ENCODE measurements at regions not wholly inside any gene's neighbourhood (a gene's known extent, or its start where the extent isn't known, plus 50 kb on each side); places are given as distances from the start of the nearest gene placed in this dataset.

- H3K27ac Mint-ChIP-seq: no peak overlapping the region
These were observed 971.8 kb upstream of the ACVR2A start for GRCh38 chr2:146873056-146873455.

GRCh38 chr2:146870691-146871090 lies 974.1 kb upstream of the ACVR2A start:
- H3K27ac Mint-ChIP-seq: no peak overlapping the region
- H3K4me1 Mint-ChIP-seq: peaks cover 7% of the 10 kb centered on the region
- H3K4me3 Mint-ChIP-seq: no peak overlapping the region
- H3K9me3 Mint-ChIP-seq: no peaks in the 10 kb centered on the region
- H3K27me3 Mint-ChIP-seq (ENCODE audit: low read depth): no peaks in the 10 kb centered on the region
- no peaks in the 10 kb centered on the region for H3K36me3 Mint-ChIP-seq (ENCODE audit: low read depth)
- no peak for TF ChIP-seq CTCF (IDR thresholded peaks at IDR 0.05; ENCODE audit: unreplicated experiment in 3 of 3)

More at GRCh38 chr2:146873056-146873455, 971.8 kb upstream of the ACVR2A start:
- H3K4me1 Mint-ChIP-seq: peaks cover 4% of the 10 kb centered on the region
- H3K9me3 Mint-ChIP-seq: no peaks in the 10 kb centered on the region
- TF ChIP-seq CTCF (IDR thresholded peaks at IDR 0.05; ENCODE audit: unreplicated experiment in 3 of 3): no peak
- H3K4me3 Mint-ChIP-seq: no peak overlapping the region
- H3K36me3 Mint-ChIP-seq (ENCODE audit: low read depth): no peaks in the 10 kb centered on the region
- H3K27me3 Mint-ChIP-seq (ENCODE audit: low read depth): no peaks in the 10 kb centered on the region

GRCh38 chr2:146869328-146869727 lies 975.5 kb upstream of the ACVR2A start:
- H3K27me3 Mint-ChIP-seq (ENCODE audit: low read depth): no peaks in the 10 kb centered on the region
- H3K36me3 Mint-ChIP-seq (ENCODE audit: low read depth): no peaks in the 10 kb centered on the region
- TF ChIP-seq CTCF (IDR thresholded peaks at IDR 0.05; ENCODE audit: unreplicated experiment in 3 of 3): no peak
- H3K27ac Mint-ChIP-seq: no peak overlapping the region
- H3K9me3 Mint-ChIP-seq: peaks cover 7% of the 10 kb centered on the region
- no peak overlapping the region for H3K4me3 Mint-ChIP-seq
- H3K4me1 Mint-ChIP-seq: peaks cover 7% of the 10 kb centered on the region

- H3K9me3 Mint-ChIP-seq: peaks cover 7% of the 10 kb centered on the region
- H3K4me3 Mint-ChIP-seq: no peak overlapping the region
- H3K27me3 Mint-ChIP-seq (ENCODE audit: low read depth): no peaks in the 10 kb centered on the region
- no peaks in the 10 kb centered on the region for H3K36me3 Mint-ChIP-seq (ENCODE audit: low read depth)
- TF ChIP-seq CTCF (IDR thresholded peaks at IDR 0.05; ENCODE audit: unreplicated experiment in 3 of 3): no peak
- H3K4me1 Mint-ChIP-seq: peaks cover 7% of the 10 kb centered on the region
- peak overlapping the region; percentile 5 to 55 (median 26) for H3K27ac Mint-ChIP-seq
These were observed 976.8 kb upstream of the ACVR2A start for GRCh38 chr2:146868051-146868450.

GRCh38 chr2:146867477-146867986 lies 977.3 kb upstream of the ACVR2A start:
- H3K4me3 Mint-ChIP-seq: no peak overlapping the region
- H3K36me3 Mint-ChIP-seq (ENCODE audit: low read depth): no peaks in the 10 kb centered on the region
- H3K27me3 Mint-ChIP-seq (ENCODE audit: low read depth): no peaks in the 10 kb centered on the region
- H3K27ac Mint-ChIP-seq: peak overlapping the region in 2 of 3 experiments; percentile 5 to 55
- peaks cover 7% of the 10 kb centered on the region for H3K9me3 Mint-ChIP-seq
- peaks cover 7% of the 10 kb centered on the region for H3K4me1 Mint-ChIP-seq
- TF ChIP-seq CTCF (IDR thresholded peaks at IDR 0.05; ENCODE audit: unreplicated experiment in 3 of 3): no peak

- peak overlapping the region in 1 of 3 experiments; percentile 92 for H3K27ac Mint-ChIP-seq
- H3K27me3 Mint-ChIP-seq (ENCODE audit: low read depth): no peaks in the 10 kb centered on the region
- no peak overlapping the region for H3K4me3 Mint-ChIP-seq
- no peak for TF ChIP-seq CTCF (IDR thresholded peaks at IDR 0.05; ENCODE audit: unreplicated experiment in 3 of 3)
- H3K9me3 Mint-ChIP-seq: no peaks in the 10 kb centered on the region
- peaks cover 15% of the 10 kb centered on the region for H3K4me1 Mint-ChIP-seq
- no peaks in the 10 kb centered on the region for H3K36me3 Mint-ChIP-seq (ENCODE audit: low read depth)
These were observed 990.9 kb upstream of the ACVR2A start for GRCh38 chr2:146853741-146854444.
